GM12878 (cell line): ENCODE measurements at regions not wholly inside any gene's neighbourhood (a gene's known extent, or its start where the extent isn't known, plus 50 kb on each side); places are given as distances from the start of the nearest gene placed in this dataset.

Source experiments
- ATAC-seq: fragments of 200-7000 bp; cut with Tn5 transposase; 3 replicates; pipeline ENCODE4 v1.9.1; 2020; ENCODE audit warnings: mild to moderate bottlenecking, moderate library complexity
- BruUV-seq: library from RNA; stranded (reverse); fragments of 400-500 nt; replicated peaks from 2 replicates; lab custom pipeline; 2021; lab: Mats Ljungman, UMichigan
- CTCF ChIA-PET: fragments of 300-600 bp; sonication (Branson Sonifier 250); formaldehyde crosslinking; extraction: SDS; loops from one replicate; lab custom pipeline; 2021; ENCODE audit warnings: inconsistent platforms; lab: Yijun Ruan, JAX
- POLR2A ChIA-PET: fragments of 350-600 bp; formaldehyde crosslinking; extraction: SDS; loops from one replicate; lab custom pipeline; 2021; ENCODE audit warnings: inconsistent platforms; lab: Charles Lee
- RAD21 ChIA-PET: fragments of 300-600 bp; sonication (Branson Sonifier 250); formaldehyde crosslinking; loops from one replicate; lab custom pipeline; 2023; ENCODE audit warnings: antibody characterized with exemption; ENCODE audit not compliant: unreplicated experiment; lab: Charles Lee
- SMC1A ChIA-PET: fragments of 300-600 bp; sonication (Branson Sonifier 250); formaldehyde crosslinking; loops from one replicate; lab custom pipeline; 2023; ENCODE audit not compliant: unreplicated experiment, uncharacterized antibody; lab: Charles Lee
- DNase-seq: peaks from one replicate; pipeline ENCODE4 v3.0.0-alpha.2; 2011; ENCODE audit warnings: low read depth, low spot score
- FAIRE-seq: peaks from 3 replicates; lab custom pipeline; 2011; peaks lifted over from hg19 to GRCh38; lab: Jason Lieb, UNC
- H2AFZ ChIP-seq: 2 replicates; pipeline ENCODE4 v1.6.0; 2011; ENCODE audit warnings: low read depth, low read length, control low read depth; ENCODE audit not compliant: control insufficient read depth
- H3K27ac ChIP-seq: 2 replicates; pipeline ENCODE4 v1.5.1; 2011; ENCODE audit warnings: control low read depth; ENCODE audit not compliant: control insufficient read depth, insufficient read depth
- H3K27me3 ChIP-seq, 2 experiments: replicated peaks in 1 of 2; 2 replicates each; pipeline versions ENCODE4 v1.6.0 to v1.6.1; 2011; ENCODE audit warnings: low read length in 1 of 2; ENCODE audit not compliant: control insufficient read depth in 2 of 2, insufficient read depth in 2 of 2
- H3K36me3 ChIP-seq, 2 experiments: 2 replicates each; pipeline ENCODE4 v1.5.1; 2011; ENCODE audit warnings: low read length in 1 of 2; ENCODE audit not compliant: control insufficient read depth in 2 of 2, insufficient read depth in 2 of 2
- H3K4me1 ChIP-seq: 2 replicates; pipeline ENCODE4 v1.6.1; 2011; ENCODE audit warnings: mild to moderate bottlenecking, low read length, moderate library complexity, mixed read lengths; ENCODE audit not compliant: control insufficient read depth, insufficient read depth
- H3K4me2 ChIP-seq: 2 replicates; pipeline ENCODE4 v1.6.0; 2011; ENCODE audit warnings: control low read depth; ENCODE audit not compliant: control insufficient read depth, insufficient read depth
- H3K4me3 ChIP-seq: fragments of 200-600 bp; sonication (generic); 2 replicates; pipeline ENCODE4 v1.5.1; 2016
- H3K79me2 ChIP-seq: 2 replicates; pipeline ENCODE4 v1.6.0; 2011; ENCODE audit warnings: low read length; ENCODE audit not compliant: control insufficient read depth, insufficient read depth
- H3K9ac ChIP-seq: 2 replicates; pipeline ENCODE4 v1.8.0; 2011; ENCODE audit warnings: low read length, control low read depth, mixed read lengths; ENCODE audit not compliant: control insufficient read depth, insufficient read depth
- H3K9me3 ChIP-seq: replicated peaks from 3 replicates; pipeline ENCODE4 v1.5.1; 2011; ENCODE audit warnings: mild to moderate bottlenecking, low read length; ENCODE audit not compliant: control insufficient read depth, insufficient read depth
- H4K20me1 ChIP-seq: 2 replicates; pipeline ENCODE4 v1.6.0; 2011; ENCODE audit not compliant: control insufficient read depth, insufficient read depth
- ASH2L ChIP-seq: fragments of 300-600, 200-600 bp; sonication (generic); IDR thresholded peaks from 2 replicates; pipeline ENCODE4 v1.6.1; 2017; ENCODE audit warnings: low read depth, mild to moderate bottlenecking, borderline replicate concordance
- ATF2 ChIP-seq: IDR thresholded peaks from 2 replicates; pipeline ENCODE4 v1.6.1; 2012; ENCODE audit warnings: low read length, inconsistent platforms
- ELK1 ChIP-seq: IDR thresholded peaks from 2 replicates; pipeline ENCODE4 v1.6.1; 2012; ENCODE audit warnings: low read depth, low read length, improper control_type of control experiment
- EZH2 ChIP-seq: IDR thresholded peaks from 2 replicates; pipeline ENCODE4 v1.6.1; 2012; ENCODE audit warnings: low read depth, mild to moderate bottlenecking, control low read depth, inconsistent platforms, low read length, borderline replicate concordance; ENCODE audit not compliant: control insufficient read depth
- HDAC2 ChIP-seq: fragments of 200-600 bp; sonication (generic); IDR thresholded peaks from 2 replicates; pipeline ENCODE4 v1.6.1; 2017
- JUNB ChIP-seq: IDR thresholded peaks from 2 replicates; pipeline ENCODE4 v1.6.1; 2016; ENCODE audit warnings: antibody characterized with exemption, mild to moderate bottlenecking
- KAT2A ChIP-seq: conservative IDR thresholded peaks from 2 replicates; pipeline ENCODE4 v1.6.1; 2011; ENCODE audit warnings: low read depth, low read length; ENCODE audit not compliant: control insufficient read depth
- MEF2B ChIP-seq: fragments of 450-650 bp; IDR thresholded peaks from 2 replicates; pipeline ENCODE4 v1.6.1; 2018; ENCODE audit warnings: mild to moderate bottlenecking, moderate library complexity; ENCODE audit not compliant: partially characterized antibody, poor library complexity, severe bottlenecking
- MYC ChIP-seq: IDR thresholded peaks from 2 replicates; pipeline ENCODE4 v1.6.1; 2011; ENCODE audit warnings: mild to moderate bottlenecking, low read length, moderate library complexity, inconsistent platforms; ENCODE audit not compliant: insufficient read depth, insufficient replicate concordance, insufficient read length, severe bottlenecking
- NFIC ChIP-seq: IDR thresholded peaks from 2 replicates; pipeline ENCODE4 v1.6.1; 2012; ENCODE audit warnings: low read depth, mild to moderate bottlenecking, inconsistent platforms, low read length, moderate library complexity
- NFXL1 ChIP-seq: fragments of 450-650 bp; IDR thresholded peaks from 2 replicates; pipeline ENCODE4 v1.6.1; 2017; ENCODE audit warnings: antibody characterized with exemption, mild to moderate bottlenecking, borderline replicate concordance
- RAD51 ChIP-seq: fragments of 450-650 bp; IDR thresholded peaks from 2 replicates; pipeline ENCODE4 v1.6.1; 2016; ENCODE audit warnings: moderate library complexity, mild to moderate bottlenecking, inconsistent platforms
- TAF1 ChIP-seq: IDR thresholded peaks from 2 replicates; pipeline ENCODE4 v1.6.1; 2011; ENCODE audit warnings: mild to moderate bottlenecking, low read depth, low read length, borderline replicate concordance
- ZBTB33 ChIP-seq: fragments of 450-650 bp; IDR thresholded peaks from 2 replicates; pipeline ENCODE4 v1.6.1; 2017; ENCODE audit warnings: mild to moderate bottlenecking
- ZNF592 ChIP-seq: fragments of 450-650 bp; IDR thresholded peaks from 2 replicates; pipeline ENCODE4 v1.6.1; 2017; ENCODE audit warnings: mild to moderate bottlenecking, moderate library complexity
- ZNF622 ChIP-seq: fragments of 450-650 bp; IDR thresholded peaks from 2 replicates; pipeline ENCODE4 v1.6.1; 2017; ENCODE audit warnings: mild to moderate bottlenecking, inconsistent platforms
- WGBS: methylation state at CpG from one replicate; pipeline ENCODE4 v1.1.6; 2016; ENCODE audit warnings: low lambda C conversion rate; ENCODE audit not compliant: insufficient replicate concordance, insufficient coverage; ENCODE audit errors: missing lambda C conversion rate; 5-methylcytosine and 5-hydroxymethylcytosine counted together
- in situ Hi-C: fragments of 300-500 bp; cut with MboI; formaldehyde crosslinking; loops from 9 replicates; pipeline ENCODE4 v1.14.3; 2018; ENCODE audit warnings: mixed read lengths
- intact Hi-C: fragments of 100-400 bp; cut with micrococcal nuclease; formaldehyde crosslinking; loops from one replicate; pipeline ENCODE4 v1.14.2; 2022; ENCODE audit not compliant: unreplicated experiment

DNA sequence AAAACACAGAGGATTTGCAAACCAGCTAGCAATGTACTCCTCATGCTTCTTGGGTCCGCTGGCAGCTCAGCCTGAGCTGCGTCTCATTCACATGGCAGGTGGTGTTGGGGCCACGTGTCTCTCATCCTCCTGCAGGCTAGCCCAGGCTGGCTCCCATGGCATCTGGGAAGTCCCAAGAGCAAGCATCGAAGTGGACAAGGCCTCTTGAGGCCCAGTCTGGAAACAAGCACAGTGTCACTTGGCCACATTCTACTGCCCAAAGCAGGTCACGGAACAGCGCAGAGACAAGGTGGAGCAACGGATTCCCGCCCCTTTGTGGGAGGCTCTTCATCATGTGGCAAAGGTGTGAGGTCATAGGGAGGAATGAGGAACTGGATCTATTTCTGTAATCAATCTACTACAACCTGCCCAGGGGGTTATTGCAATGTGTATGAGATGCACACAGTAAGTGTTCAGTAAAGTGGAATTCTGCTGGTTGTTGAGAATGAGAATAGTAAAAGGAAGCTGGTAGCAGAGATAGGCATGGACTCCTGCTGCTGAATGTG, 128.3 kb downstream of the TPRA1 start:
- WGBS: 42% methylated on average over 8 of the region's 8 CpGs
- Histone ChIP-seq H3K9me3 (no peaks in the 10 kb centered on the region), H3K4me1 (no peaks in the 10 kb centered on the region), H3K36me3 (no peaks in the 10 kb centered on the region), H3K9ac (no peak overlapping the region), H3K79me2 (no peaks in the 10 kb centered on the region), H3K4me2 (no peak overlapping the region), H3K4me3 (no peak overlapping the region), H4K20me1 (no peaks in the 10 kb centered on the region), H3K27me3 (peaks cover 2 to 4% of the 10 kb centered on the region in 2 experiments; a peak in 2 of 4 replicates), H2AFZ (no peak overlapping the region), H3K27ac (no peak overlapping the region)
- ChIA-PET POLR2A (no interaction called here), SMC1A (no interaction called here), CTCF (no interaction called here), RAD21 (no interaction called here)
- intact Hi-C loops (no loop called here), in situ Hi-C loops (no loop called here)
- BruUV-seq: no TSS peak
- no peak; the same call in 2 of the 3 replicates for ATAC-seq
- DNase-seq: no peak
- FAIRE-seq: no peak
- no peak for TF ChIP-seq MEF2B
- TF ChIP-seq MYC: no peak
- TF ChIP-seq ZBTB33: no peak
- no peak for TF ChIP-seq ELK1
- TF ChIP-seq NFXL1: no peak
- no peak for TF ChIP-seq NFIC
- no peak for TF ChIP-seq ZNF622
- TF ChIP-seq ATF2: no peak
- TF ChIP-seq ZNF592: no peak
- no peak for TF ChIP-seq RAD51
- no peak for TF ChIP-seq EZH2
- TF ChIP-seq ASH2L: no peak
- TF ChIP-seq TAF1: no peak
- no peak for TF ChIP-seq HDAC2
- no peak for TF ChIP-seq KAT2A
- TF ChIP-seq JUNB: no peak
